GM18870 (cell line): ENCODE measurements at regions not wholly inside any gene's neighbourhood (a gene's known extent, or its start where the extent isn't known, plus 50 kb on each side); places are given as distances from the start of the nearest gene placed in this dataset.

Source experiments
- ATAC-seq: cut with Tn5 transposase; IDR thresholded peaks from one replicate; pipeline ENCODE4 v1.9.1; 2021; ENCODE audit warnings: moderate library complexity; ENCODE audit not compliant: unreplicated experiment

DNA sequence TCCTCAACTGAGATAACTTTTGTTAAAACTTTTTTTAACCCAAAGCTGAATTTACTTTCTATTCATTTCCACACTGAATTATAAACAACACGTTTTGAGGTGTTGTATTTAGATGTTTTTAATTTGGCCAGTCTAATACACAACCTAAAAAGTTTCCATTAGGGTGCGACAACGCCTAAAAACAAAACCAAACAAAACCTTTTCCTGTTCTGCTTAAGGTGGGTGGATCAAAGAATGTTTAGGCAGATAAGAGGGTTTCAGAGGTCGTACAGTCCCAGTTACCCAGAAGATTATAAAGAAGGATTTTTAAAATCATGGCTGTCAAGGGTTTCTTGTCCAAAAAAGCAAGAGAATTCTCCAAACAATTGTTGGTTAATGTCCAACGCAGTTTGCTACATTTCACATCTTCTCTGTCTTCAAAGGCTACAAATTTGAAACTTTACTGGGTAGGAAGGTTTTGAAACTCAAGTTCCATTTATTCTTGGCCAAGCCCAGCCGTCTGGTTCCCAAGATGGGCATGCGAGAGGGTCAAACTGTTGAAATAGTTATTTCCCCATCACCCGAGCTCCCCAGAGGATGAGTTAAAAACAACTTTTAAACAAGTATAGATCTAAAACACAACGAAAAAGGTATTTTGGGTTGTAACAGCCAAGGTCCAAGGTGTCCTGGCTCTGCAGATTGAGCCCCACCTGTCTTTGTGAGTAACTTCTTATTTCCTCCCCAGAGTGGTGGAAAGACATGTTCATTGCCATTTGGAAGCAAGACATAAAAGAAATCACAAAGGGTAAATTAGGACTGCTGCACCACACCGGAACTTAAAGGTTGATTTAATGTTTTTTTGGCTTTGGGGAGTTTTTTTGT is 122.8 kb upstream of the MAP3K1 start:
- ATAC-seq, result peak; percentile 45

DNA sequence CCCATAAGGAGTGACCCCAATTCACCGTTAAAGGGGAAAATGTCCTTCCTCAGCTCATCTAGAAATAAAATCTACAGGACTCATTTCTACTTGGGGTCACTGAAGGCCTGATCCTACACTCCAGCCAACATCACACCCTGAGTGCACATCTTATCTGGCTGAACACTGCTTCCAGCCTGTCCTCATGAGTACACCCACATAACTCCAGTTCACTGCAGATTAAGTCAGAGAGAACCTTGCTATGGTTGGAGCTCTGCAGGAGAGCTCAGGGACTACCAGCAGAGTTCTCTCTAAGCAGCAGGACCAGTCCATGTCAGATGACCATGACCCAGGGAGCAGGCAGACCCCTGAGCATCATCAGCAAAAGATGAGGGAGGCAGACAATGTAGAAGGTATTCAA is 126.9 kb upstream of the MAP3K1 start:
- no peak for ATAC-seq

DNA sequence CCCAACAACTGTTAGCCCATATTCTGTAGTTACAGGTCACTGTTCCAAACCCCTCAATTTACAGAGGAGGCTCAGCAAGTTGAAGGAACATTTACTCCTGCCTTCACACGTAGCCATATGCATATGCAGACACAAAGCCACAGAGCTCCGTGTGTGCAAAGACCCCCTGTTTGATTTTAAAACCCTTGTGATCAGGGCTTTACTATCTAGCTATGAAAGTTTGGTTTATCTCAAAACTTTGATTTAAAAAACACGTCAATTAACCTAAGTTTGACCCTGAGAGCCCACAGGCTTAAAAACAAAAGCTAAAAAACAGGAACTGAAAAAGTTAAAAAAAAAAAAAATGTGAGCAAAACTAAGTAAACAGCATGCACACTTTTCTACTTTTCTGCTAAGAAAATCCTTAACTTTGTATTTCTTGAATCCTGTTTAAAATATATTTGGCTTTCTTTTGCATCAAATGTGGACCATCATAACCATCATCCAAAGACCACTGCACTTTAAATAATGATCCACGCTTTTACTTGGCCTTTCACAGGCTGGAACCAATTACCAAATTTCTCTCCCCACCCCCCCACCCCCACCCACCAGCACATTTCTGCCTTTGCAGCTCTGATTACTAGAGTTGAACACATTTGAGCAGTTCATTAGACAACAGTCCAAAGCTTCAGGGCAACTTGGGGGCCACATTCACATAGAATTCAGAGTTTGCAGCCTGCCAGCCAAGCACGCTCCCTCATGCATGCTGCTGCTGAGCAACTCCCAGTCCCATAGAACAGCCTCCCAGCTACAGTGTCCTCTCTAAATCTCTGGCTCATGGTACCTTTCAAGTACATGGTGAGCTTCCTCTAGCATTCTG is 128.8 kb upstream of the MAP3K1 start:
- peak; percentile 56 for ATAC-seq

DNA sequence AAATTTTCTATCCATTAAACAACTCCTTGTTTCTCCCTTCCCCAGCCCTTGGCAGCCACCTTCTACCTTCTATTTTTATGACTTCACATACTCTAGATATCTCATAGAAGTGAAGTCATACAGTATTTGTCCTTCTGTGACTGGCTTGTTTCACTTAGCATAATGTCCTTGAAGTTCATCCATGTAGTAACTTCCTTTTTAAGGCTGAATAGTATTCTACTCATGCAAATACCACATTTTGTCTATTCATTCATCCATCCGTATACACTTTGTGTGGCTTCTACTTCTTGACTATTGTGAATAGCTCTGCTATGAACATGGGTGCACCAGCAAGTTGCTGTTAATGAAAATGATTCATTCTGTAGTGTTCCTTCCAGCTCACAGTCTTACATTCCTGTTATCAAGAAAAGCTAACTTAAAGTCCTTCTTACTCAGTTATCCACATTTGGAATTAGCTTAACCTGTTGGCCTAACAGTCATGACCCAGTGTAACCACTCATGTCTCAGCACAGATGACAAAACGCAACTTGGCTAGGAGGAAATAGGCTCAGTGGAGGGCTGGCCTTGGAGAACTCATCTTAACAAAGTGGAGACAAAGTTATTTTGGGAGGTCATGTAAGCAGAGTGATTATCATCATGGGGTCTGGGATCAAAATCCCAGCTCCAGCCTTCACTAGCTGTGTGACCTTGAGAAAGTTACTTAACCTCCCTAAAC is 129.7 kb upstream of the MAP3K1 start:
- peak; percentile 15 for ATAC-seq

DNA sequence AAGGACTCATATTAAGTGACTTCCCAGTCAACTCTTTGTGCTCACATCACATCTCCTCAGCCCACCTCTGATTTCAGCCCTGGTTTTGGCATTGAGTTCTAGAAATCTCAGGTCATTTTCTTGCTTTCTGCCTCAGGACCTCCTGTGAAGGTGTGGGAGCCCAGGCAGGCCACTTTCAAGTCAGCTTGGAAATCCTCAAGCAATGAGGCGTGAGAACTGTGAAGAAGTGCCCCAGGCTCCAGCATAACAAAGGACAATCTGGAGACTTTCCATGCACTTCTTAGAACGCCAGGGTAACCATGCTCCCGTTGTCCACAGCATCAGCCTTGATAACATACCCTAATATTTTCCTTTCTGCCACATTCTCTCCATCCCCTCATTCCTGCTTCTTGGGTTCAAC is 131.2 kb upstream of the MAP3K1 start:
- ATAC-seq, result no peak

DNA sequence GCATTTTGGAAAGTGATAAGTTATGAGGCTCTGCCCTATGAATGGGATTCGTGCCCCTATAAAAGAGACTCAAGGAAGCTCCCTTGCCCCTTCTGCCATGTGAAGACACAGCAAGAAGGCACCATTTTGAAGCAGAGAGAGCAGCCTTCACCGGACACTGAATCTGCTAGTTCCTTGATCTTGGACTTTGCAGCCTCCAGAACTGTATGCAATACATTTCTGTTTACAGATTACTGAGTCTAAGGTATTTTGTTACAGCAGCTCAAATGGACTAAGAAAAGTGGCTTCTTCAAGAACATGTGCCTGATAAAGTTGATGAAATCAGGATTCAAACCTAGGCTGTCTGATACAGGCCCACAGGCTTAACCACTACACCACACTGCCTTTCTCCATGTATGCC is 131.6 kb upstream of the MAP3K1 start:
- no peak for ATAC-seq

DNA sequence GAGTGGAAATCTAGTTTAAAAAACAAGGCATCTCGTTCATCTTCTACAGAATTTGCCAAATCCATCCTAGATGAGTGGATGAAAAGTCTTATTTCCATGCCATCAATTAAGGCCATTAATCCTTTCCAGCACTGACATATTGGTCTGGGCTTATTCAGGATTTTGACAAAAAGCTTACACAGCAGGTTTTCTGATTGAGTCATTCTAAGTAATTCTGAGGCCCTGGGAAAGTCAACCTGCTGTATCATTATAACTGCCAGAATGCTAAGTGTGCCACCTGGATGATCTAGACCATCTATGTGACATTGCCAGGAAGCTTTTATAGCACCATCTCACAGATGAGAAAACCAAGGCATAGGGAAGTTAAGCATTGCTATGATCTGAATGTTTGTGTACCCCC is 132.1 kb upstream of the MAP3K1 start:
- no peak for ATAC-seq

DNA sequence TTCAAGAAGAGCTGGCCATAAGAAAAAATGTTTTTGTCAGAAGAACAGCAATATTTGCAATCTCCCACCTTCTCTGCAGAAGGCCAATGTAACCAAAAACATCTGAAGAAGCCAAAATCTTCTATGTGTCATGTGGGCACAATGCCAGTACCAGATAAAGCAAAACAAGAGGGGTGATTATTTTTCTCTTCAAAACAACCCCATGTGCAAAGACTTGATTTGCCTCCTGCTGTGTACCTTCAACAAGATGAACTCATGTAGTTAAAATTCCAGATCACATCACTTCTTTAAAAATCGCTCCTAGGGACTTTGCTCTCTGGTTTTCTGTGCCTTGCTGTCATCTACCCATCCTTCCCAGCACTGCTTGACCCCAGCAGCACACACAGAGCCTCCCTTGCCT is 134.0 kb upstream of the MAP3K1 start:
- no peak for ATAC-seq

DNA sequence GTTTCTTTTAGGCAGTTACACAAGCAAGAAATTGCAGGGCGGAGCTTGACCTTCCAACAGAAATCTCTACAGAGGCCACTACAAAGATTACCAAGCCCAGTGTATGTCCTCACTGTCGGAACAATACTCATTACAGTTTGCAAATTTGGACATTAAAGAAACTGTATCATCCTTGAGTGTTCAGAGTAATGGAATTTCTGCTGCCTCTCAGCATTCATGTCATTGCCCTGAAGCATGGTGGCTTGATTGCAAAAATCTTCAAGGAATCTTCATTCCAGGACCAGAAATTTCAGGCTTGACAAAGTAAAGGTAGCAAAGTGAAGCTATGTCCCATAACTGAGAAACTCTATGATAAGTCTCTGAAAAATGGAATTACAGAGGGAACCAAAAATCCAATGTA is 134.6 kb upstream of the MAP3K1 start:
- no peak for ATAC-seq

DNA sequence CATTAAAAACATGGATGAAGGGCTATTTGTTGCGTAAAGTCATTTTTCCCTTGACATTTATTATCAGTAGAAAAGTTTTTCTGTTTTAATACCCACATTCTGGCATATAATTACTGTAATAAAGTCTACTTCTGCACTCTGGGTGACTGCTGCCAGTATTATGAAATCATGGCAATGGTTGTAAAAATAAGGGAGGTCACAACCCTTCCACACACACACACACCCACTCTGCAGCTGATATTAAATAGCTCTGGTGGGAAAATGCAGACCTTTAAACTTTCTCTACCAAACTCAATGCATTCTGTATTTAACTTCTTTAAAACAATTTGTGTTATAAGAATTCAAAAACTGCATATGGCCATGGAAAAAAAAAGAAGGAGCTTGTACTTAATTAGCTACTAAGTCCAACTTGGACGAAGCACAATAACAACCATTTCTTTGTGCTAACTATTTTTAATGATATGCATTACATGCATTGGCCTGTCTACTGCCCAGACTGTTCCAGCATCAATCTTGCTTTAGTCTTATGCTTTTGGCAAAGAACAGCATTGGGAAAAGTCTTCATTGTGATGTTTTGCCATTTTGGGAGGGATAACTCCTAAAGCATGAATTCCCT is 137.6 kb upstream of the MAP3K1 start:
- ATAC-seq, result no peak

DNA sequence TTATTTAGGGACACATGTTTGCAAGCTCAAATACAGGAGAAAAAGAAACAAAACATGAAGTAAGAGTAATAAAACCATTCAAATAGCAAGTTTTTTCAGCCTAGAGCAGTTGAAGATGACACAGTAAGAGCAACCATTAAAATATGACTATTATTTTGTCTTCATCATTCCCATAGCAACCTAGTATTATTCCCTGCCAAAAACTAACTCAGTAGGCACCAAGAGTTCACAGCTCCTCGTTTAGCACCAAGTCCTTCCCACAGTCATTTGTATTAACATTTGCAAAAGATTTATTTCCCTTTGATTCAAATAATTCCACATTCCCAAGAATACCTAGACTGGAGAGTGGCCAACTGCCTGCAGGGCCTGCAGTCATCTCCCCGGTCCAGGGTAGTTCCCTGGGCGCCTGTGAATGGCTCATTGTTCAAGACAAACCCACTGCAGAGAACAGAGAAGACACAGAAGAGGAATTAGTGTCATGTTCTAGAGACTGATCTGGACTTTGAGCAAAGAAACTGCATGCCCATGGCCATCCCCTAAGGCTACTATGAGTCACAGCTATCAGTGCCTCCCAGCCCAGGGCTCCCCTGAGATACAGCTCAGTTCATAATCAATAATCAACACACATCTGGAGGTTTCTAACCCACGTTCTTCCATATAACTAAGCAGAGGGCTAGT is 139.1 kb upstream of the MAP3K1 start:
- ATAC-seq, result peak; percentile 75

DNA sequence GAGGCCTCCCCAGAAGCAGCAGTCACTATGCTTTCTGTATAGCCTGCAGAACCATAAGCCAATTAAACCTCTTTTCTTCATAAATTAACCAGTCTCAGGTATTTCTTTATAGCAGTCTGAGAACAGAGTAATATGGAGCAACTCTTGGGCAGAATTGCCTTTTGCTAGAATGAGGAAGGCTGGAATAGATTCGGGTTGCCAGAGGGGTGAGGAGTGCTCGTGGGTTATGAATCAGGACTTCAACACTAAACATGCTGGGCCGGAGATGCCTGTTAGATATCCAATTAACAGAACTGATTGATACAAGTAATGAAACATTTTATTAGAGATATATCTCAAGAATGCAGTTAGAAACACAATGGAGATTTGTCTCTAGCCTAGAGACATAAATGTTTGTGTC is 140.9 kb upstream of the MAP3K1 start:
- ATAC-seq, result no peak

DNA sequence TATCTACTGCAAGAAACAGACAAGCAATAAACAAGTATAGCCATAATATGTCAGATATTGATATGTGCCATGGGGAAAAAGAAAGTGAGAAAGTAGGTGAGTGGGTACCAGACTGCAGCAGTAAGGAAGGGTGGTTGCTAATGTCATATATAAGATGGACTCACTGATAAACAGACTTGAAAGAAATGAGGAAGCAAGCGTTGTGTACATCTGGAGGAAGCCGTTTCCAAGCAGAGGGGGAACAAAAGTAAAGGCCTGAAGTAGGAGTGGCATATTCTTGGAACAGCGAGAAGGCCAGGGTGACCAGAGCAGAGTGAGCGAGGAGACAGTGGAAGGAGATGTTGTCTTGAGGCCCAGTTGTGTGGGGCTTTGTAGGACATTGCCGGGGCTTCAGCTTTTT is 142.2 kb upstream of the MAP3K1 start:
- no peak for ATAC-seq

DNA sequence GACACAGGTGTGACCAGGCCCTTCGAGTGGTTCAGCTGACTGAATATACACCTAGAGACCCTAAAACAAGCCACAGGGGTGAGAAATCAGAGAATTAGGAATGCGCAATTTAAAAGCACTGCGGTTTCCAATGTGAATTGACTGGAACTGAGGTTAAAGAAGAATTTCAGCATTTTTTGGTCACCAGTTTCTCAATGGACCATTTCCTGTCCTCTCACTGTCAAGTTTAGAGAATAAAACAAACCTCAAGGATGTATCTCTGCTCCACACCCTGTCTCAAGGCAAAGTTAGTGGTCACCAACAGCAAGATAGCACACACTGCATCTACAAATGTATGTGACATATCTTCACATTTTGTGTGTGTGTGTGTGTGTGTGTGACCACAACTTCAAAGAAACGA is 143.8 kb upstream of the MAP3K1 start:
- no peak for ATAC-seq

DNA sequence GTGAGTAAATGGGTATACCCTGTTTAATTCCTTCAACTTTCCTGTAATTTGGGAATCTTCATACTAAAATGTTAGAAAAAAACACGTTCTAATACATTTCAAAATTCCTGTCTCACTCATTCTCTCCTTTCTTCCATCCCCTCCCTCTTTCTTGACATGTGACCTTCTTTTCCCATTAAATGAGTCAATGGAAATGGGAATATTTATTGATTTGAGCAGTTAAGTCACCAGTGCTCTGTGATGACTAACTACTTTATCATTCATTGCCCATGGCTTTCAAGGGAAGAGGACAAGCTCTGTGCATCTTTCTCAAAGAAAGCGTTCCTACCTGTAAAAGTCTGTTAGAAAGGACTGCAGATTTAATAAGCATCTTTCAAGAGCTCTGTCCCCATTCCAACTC is 144.4 kb upstream of the MAP3K1 start:
- ATAC-seq, result no peak

DNA sequence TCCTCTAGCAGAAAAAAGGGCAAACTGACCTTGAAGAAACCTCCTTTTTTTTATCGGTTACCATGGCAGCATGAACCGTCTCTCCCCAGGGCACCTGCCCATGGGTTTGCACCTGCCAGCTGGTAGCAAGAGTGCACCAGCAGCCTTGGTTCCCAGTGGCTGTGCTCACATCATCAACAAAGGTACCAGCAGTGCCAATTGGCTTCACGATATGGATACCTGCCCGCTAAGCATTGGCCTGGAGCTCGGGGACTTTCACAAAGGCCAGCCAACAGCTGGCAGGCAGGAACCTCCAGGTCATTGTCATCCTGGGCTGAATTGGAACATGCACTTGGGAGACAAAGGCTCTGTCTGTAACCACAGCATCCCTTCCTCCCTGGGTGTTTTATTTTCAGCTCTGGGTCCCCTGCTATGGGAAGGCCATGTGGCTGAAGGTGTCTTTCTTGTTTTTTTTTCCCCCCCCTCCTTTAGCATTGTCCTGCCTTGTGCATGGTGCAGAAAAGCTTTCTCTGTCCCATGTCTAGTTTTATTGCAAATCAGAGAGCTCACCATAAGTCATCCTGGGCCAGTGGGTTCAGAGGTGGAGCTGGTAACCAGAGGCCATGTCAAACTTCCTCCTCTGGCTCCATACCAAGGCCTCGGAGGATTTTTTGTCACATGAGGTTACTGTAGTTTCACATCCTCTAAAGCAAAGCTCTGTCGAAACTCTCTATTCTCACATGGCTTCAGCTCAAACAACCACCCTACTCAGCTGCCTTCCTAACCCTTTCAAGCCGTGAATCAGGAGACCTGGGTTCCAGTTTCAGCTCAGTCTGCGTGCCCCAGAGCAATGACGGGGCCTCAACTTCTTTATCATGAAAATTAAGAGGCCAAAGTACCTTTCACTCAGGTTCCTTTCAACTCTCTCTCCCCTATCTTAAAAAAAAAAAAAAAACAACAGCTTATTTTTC is 145.5 kb upstream of the MAP3K1 start:
- ATAC-seq, result peak; percentile 98

DNA sequence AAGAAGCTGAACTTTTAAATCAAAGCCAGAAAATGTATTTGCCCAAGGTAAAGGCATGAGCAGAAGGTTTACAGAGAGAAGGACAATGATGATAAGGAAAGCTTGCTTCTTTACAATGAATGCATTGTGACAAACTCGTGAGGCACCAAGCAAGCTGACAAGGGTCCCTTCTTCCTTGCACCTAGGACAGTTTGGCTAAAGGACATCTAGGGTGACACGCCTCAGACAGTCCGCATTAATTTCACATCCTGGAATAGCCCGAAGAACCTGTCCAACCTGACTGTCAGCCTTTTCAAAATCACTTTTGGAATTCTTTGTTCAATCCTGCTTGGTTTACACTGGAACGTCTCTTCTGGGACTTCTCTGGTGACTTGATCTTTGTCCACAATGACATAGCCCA is 146.4 kb upstream of the MAP3K1 start:
- no peak for ATAC-seq

DNA sequence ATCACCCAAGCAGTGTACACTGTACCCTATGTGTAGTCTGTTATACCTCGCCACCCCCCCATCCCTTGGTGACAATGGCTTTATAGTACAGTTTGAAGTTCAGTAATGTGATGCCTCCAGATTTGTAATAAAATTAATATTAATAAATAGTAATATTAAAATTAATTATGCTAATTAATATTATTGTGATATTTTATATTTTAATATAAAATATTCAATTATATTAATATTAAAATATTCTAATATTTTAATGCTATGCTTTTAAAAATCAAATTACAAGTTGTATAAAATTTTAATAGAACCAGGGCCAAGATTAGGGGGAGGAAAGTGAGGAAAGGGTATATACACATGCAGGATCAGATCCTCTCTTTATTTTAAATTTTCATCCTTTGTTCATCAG is 147.7 kb upstream of the MAP3K1 start:
- no peak for ATAC-seq

DNA sequence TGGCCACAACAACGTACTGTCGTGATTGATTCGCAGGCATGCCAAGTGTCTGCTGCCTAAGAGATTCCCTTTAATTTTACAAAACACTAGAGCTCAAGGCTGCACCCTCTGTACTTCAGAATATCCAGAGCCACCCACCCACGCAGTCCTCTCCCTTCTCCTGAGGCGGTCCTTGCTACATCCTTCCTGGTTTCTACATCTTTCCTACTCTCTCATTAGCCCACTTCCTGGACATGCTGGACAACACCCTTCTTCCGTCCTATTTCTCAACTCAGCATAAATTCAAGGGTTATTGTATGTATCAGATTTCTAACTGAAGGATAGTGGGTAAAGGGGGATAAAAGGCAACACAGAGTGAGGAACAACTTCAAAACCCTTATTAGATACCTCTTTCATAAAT is 148.4 kb upstream of the MAP3K1 start:
- ATAC-seq, result no peak
